Loucy (cell line): ENCODE measurements at regions not wholly inside any gene's neighbourhood (a gene's known extent, or its start where the extent isn't known, plus 50 kb on each side); places are given as distances from the start of the nearest gene placed in this dataset.

Experiments used
- EZH2phosphoT487 ChIP-seq: fragments of 200-600 bp; IDR thresholded peaks from 2 replicates; pipeline ENCODE4 v1.6.1; 2018; ENCODE audit warnings: antibody characterized with exemption, mild to moderate bottlenecking, moderate library complexity, borderline replicate concordance
- TF ChIP-seq, protein P1 (sequence below): fragments of 200-600 bp; sonication (generic); conservative IDR thresholded peaks from 2 replicates; pipeline ENCODE4 v1.5.1; 2014; ENCODE audit warnings: mild to moderate bottlenecking, antibody characterized with exemption, low read length

DNA sequence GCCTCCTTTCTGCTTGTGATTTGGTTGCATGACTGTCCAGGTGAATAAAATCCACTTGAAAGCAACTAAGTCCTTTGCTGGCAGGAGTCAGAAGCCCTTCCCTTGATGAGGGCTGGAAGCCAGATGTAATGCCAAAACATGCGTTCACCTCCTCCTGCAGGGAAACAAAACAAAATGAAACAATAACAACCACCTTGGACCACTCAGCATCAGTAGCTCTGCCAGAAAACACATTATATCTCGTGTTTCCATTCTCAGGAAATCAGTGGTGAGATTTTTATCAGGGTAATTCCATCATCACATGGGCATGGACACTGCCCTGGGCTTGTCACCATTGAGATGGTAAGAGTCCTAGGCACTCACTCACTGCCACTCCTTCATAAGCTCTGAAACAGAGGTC, 350.3 kb upstream of the ACTBL2 start:
- TF ChIP-seq EZH2phosphoT487: no peak
- TF ChIP-seq, protein P1, sequence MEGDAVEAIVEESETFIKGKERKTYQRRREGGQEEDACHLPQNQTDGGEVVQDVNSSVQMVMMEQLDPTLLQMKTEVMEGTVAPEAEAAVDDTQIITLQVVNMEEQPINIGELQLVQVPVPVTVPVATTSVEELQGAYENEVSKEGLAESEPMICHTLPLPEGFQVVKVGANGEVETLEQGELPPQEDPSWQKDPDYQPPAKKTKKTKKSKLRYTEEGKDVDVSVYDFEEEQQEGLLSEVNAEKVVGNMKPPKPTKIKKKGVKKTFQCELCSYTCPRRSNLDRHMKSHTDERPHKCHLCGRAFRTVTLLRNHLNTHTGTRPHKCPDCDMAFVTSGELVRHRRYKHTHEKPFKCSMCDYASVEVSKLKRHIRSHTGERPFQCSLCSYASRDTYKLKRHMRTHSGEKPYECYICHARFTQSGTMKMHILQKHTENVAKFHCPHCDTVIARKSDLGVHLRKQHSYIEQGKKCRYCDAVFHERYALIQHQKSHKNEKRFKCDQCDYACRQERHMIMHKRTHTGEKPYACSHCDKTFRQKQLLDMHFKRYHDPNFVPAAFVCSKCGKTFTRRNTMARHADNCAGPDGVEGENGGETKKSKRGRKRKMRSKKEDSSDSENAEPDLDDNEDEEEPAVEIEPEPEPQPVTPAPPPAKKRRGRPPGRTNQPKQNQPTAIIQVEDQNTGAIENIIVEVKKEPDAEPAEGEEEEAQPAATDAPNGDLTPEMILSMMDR: no peak
